WERI-Rb-1 (cell line): ENCODE measurements at regions not wholly inside any gene's neighbourhood (a gene's known extent, or its start where the extent isn't known, plus 50 kb on each side); places are given as distances from the start of the nearest gene placed in this dataset.

Experiments used
- DNase-seq: peaks from one replicate; pipeline ENCODE4 v3.0.0-alpha.2; 2020
- H3K27ac ChIP-seq: fragments of 250-450 bp; sonication (Bioruptor Pico); 2 replicates; pipeline ENCODE4 v1.5.1; 2020; ENCODE audit warnings: mild to moderate bottlenecking, moderate library complexity
- H3K27me3 ChIP-seq: fragments of 250-450 bp; sonication (Bioruptor Pico); 2 replicates; pipeline ENCODE4 v1.5.1; 2021; ENCODE audit warnings: mild to moderate bottlenecking, low read depth, moderate library complexity; ENCODE audit not compliant: insufficient read depth, severe bottlenecking
- H3K36me3 ChIP-seq: fragments of 250-450 bp; sonication (Bioruptor Pico); 2 replicates; pipeline ENCODE4 v1.5.1; 2020; ENCODE audit warnings: mild to moderate bottlenecking, moderate library complexity
- H3K4me3 ChIP-seq: 2 replicates; pipeline ENCODE4 v1.5.1; 2011; ENCODE audit warnings: low read depth, mild to moderate bottlenecking, control low read depth, low read length
- H3K9me3 ChIP-seq: fragments of 250-450 bp; sonication (Bioruptor Pico); 2 replicates; pipeline ENCODE4 v1.5.1; 2021; ENCODE audit warnings: mild to moderate bottlenecking, moderate library complexity; ENCODE audit not compliant: severe bottlenecking
- TF ChIP-seq, protein P1 (sequence below): IDR thresholded peaks from 2 replicates; pipeline ENCODE4 v1.5.1; 2011; ENCODE audit warnings: low read depth, mild to moderate bottlenecking, control low read depth, inconsistent platforms, low read length

DNA sequence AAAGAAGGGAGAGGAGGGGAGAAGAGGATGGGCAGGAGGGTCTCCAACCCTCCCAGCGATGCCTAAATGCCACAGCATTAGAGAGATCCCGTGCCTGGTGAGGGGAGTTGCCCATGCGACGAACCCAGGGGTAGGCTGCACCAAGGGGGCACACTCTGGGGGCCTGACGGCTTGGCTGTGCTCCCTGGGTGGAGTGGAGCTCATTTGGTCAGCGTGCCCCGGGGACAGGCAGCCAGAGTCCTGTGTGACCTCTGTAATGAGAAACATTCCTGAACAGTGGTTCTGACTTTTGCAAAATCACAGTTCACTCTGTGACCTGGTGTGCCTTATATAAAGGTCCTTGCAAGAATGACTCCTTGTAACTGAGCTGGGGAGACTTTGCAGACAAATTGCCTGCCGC is 205.0 kb upstream of the N4BP1 start:
- Histone ChIP-seq H3K4me3 (no peak overlapping the region), H3K9me3 (no peaks in the 10 kb centered on the region), H3K36me3 (no peaks in the 10 kb centered on the region), H3K27me3 (no peaks in the 10 kb centered on the region), H3K27ac (no peak overlapping the region)
- TF ChIP-seq, protein P1, sequence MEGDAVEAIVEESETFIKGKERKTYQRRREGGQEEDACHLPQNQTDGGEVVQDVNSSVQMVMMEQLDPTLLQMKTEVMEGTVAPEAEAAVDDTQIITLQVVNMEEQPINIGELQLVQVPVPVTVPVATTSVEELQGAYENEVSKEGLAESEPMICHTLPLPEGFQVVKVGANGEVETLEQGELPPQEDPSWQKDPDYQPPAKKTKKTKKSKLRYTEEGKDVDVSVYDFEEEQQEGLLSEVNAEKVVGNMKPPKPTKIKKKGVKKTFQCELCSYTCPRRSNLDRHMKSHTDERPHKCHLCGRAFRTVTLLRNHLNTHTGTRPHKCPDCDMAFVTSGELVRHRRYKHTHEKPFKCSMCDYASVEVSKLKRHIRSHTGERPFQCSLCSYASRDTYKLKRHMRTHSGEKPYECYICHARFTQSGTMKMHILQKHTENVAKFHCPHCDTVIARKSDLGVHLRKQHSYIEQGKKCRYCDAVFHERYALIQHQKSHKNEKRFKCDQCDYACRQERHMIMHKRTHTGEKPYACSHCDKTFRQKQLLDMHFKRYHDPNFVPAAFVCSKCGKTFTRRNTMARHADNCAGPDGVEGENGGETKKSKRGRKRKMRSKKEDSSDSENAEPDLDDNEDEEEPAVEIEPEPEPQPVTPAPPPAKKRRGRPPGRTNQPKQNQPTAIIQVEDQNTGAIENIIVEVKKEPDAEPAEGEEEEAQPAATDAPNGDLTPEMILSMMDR = no peak
- no peak for DNase-seq

DNA sequence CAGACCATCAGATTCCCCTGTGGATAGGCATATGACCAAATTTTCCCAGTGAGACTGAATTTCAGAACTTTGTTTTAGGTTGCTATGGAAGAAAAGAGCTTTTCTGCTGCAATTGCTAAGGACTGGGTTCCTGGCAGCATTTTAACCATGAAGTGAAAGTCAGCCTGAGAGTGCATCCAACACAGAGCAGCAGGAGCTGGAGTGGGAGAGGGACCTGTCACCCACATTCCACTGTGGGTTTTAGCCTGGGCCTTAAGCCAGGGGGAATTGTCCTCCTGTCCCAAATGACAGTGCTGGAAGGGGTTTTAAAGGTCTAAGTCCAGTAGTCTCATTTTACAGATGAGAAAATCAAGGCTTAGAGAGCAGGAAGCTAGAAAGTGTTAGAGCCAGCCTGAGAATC is 203.5 kb upstream of the N4BP1 start:
- H3K27me3 ChIP-seq = no peaks in the 10 kb centered on the region
- H3K27ac ChIP-seq = no peak overlapping the region
- TF ChIP-seq, protein P1 = no peak
- DNase-seq = no peak
- no peak overlapping the region for H3K4me3 ChIP-seq
- H3K36me3 ChIP-seq = no peaks in the 10 kb centered on the region
- no peaks in the 10 kb centered on the region for H3K9me3 ChIP-seq

DNA sequence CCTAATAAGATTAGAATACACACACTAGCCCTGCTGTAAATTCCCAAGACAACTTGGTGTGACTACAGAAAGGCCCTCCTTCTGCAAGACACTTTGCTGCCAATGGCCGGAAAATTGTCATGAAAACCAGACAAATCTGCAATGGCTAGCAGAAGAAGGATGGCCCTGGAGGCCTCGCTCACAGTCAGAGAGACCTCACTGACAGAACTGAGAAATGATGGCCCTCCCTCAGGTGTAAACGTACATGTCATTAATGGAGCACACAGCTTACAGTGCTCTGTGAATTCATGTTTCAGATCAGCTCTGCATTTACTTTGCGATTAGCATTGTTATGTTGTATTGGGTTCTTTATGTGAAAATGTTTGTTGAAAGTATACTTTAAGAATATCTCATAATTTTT is 202.9 kb upstream of the N4BP1 start:
- Histone ChIP-seq H3K27ac (no peak overlapping the region), H3K27me3 (no peaks in the 10 kb centered on the region), H3K36me3 (no peaks in the 10 kb centered on the region), H3K9me3 (no peaks in the 10 kb centered on the region), H3K4me3 (no peak overlapping the region)
- TF ChIP-seq, protein P1 = no peak
- no peak for DNase-seq

DNA sequence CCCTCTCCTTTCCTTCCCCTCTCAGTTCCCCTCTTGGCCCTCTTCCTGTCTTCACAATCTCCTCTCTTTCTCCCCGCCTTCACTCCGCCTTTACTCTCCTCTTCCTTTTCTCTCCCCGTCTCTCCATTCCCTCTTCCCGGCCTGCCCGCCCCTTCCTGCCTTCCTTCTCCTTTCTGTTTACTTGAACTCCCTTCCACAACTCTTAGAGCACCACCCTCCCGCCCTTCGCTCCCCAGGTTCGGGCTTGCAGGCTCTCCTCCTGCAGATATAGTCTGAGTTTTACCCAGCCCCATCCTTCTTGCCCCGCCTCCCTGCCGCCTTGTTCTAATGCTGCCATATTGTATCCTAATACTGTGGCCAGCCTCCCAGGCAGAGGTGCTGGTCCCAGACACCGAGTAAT is 201.5 kb upstream of the N4BP1 start:
- no peaks in the 10 kb centered on the region for H3K27me3 ChIP-seq
- no peaks in the 10 kb centered on the region for H3K36me3 ChIP-seq
- no peak overlapping the region for H3K27ac ChIP-seq
- no peak overlapping the region for H3K4me3 ChIP-seq
- DNase-seq = no peak
- TF ChIP-seq, protein P1 = no peak
- no peaks in the 10 kb centered on the region for H3K9me3 ChIP-seq

DNA sequence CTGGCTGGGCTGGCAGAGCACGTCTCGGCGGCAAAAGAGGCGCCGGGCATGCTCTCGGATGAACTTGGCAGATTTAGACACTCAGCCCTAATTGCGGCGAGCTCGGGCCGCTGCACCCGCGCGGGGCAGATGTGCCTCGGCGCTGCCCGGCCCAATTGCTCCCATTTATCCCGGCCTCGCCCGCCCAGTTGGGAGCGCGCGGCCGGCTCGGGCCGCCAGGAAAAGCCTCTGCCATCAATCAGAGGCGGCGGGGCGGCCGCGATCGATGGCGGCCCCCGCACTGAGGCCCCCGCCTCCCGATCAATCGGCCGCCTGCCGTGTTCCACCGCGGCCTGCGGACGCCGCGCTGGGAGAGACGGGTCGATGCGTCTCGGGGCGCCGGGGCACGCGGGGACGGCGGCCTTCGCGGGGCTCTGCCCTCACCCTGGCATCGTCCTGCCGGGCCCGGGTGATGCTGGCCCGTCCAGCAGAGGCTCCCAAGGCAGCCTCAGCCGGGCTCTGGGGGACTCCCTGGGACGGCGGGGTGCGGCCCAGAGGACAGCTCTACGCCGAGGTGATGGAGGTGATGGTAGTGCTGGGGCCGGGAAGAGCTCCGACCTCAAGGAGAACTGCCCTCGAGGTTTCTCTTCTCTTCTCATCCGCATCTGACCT is 200.9 kb upstream of the N4BP1 start:
- Histone ChIP-seq H3K9me3 (no peaks in the 10 kb centered on the region), H3K4me3 (no peak overlapping the region), H3K36me3 (no peaks in the 10 kb centered on the region), H3K27ac (no peak overlapping the region), H3K27me3 (no peaks in the 10 kb centered on the region)
- no peak for DNase-seq
- TF ChIP-seq, protein P1 = no peak

DNA sequence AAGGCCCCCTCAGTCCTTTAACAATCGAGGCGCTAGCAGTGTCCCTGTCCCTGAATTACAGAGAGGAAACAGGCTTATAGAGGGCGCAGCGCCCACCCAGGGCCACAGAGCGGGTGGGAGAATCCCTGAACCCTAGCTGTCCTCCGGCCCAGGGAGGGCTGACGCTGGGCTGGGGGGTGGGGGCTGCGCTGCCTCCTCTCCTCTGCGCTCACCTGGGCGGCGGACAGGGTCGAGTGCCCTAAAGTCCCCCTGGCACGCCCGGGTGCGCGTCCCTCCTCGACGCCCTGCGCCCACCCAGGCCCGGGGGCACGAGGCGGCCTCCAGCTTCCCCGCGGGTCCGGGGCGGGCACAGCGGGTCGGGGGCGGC is 200.4 kb upstream of the N4BP1 start:
- Histone ChIP-seq H3K27ac (no peak overlapping the region), H3K9me3 (no peaks in the 10 kb centered on the region), H3K4me3 (no peak overlapping the region), H3K36me3 (no peaks in the 10 kb centered on the region), H3K27me3 (no peaks in the 10 kb centered on the region)
- TF ChIP-seq, protein P1 = no peak
- no peak for DNase-seq
